Upper lobe of left lung (tissue), 6 donors: ENCODE measurements at regions not wholly inside any gene's neighbourhood (a gene's known extent, or its start where the extent isn't known, plus 50 kb on each side); places are given as distances from the start of the nearest gene placed in this dataset.

Experiments
- ATAC-seq, 2 donors: fragments of 200-7000 bp; cut with Tn5 transposase; one replicate each; pipeline ENCODE4 v1.9.1; 2022; ENCODE audit warnings: mild to moderate bottlenecking in 2 of 2, moderate library complexity in 2 of 2; ENCODE audit not compliant: low FRiP score in 2 of 2
- DNase-seq, 2 donors: peaks; one replicate each; pipeline ENCODE4 v3.0.0-alpha.2; 2019 to 2020
- H3K27ac ChIP-seq, 4 donors: fragments of 200-600 bp; sonication (generic); one replicate each; pipeline ENCODE4 v1.5.1; 2016 to 2019
- H3K27me3 ChIP-seq, 4 donors: fragments of 200-600 bp; sonication (generic); one replicate each; pipeline ENCODE4 v1.5.1; 2017 to 2019
- H3K36me3 ChIP-seq, 4 donors: fragments of 200-600 bp; sonication (generic); one replicate each; pipeline ENCODE4 v1.5.1; 2016 to 2019
- H3K4me1 ChIP-seq, 4 donors: fragments of 200-600 bp; sonication (generic); one replicate each; pipeline ENCODE4 v1.5.1; 2018 to 2019
- H3K4me3 ChIP-seq, 4 donors: fragments of 200-600 bp; sonication (generic); one replicate each; pipeline ENCODE4 v1.5.1; 2017 to 2019; ENCODE audit warnings: mild to moderate bottlenecking in 2 of 4, moderate library complexity in 1 of 4
- H3K9me3 ChIP-seq, 4 donors: fragments of 200-600 bp; sonication (generic); one replicate each; pipeline ENCODE4 v1.5.1; 2018 to 2019
- CTCF ChIP-seq, 6 experiments: fragments of 450-650 bp in 4 of 6; fragments of 200-600 bp in 2 of 6; sonication (generic) in 2 of 6; IDR thresholded peaks; one replicate each; pipeline ENCODE4 v1.5.1; 2016 to 2019; ENCODE audit warnings: antibody characterized with exemption in 6 of 6
- EP300 ChIP-seq, 4 donors: sonication (generic); formaldehyde crosslinking; IDR thresholded peaks; one replicate each; pipeline ENCODE4 v1.5.1; 2017; ENCODE audit warnings: antibody characterized with exemption in 4 of 4, control low read depth in 2 of 4
- POLR2A ChIP-seq, 4 donors: fragments of 450-650 bp; IDR thresholded peaks; one replicate each; pipeline ENCODE4 v1.5.1; 2016 to 2017; ENCODE audit warnings: antibody characterized with exemption in 4 of 4, mild to moderate bottlenecking in 2 of 4
- POLR2AphosphoS5 ChIP-seq, 2 donors: sonication (generic); formaldehyde crosslinking; IDR thresholded peaks; one replicate each; pipeline ENCODE4 v1.5.1; 2017; ENCODE audit warnings: antibody characterized with exemption in 2 of 2
- WGBS, 2 donors: methylation state at CpG; one replicate each; pipeline ENCODE4 v1.1.5; 2017 to 2018; 5-methylcytosine and 5-hydroxymethylcytosine counted together
- donor health status: DM: no; HTN: no; CAD: no; lungs with moderate emphysema.
- donor health status: DM: no; HTN: yes; CAD: no; lungs with severe emphysema.

GRCh38 chr6:121896363-121896762, 460.9 kb downstream of the GJA1 start:
- ATAC-seq: no peak
- WGBS, 2 donors: 70 to 79% methylated on average over 1 of the region's 1 CpG
- no peaks in the 10 kb centered on the region for H3K36me3 ChIP-seq
- H3K27ac ChIP-seq: no peak overlapping the region
- no peak overlapping the region for H3K4me3 ChIP-seq
- H3K27me3 ChIP-seq: no peaks in the 10 kb centered on the region
- TF ChIP-seq POLR2A (IDR thresholded peaks at IDR 0.05) (no peak), EP300 (IDR thresholded peaks at IDR 0.05) (no peak), CTCF (IDR thresholded peaks at IDR 0.05) (no peak), POLR2AphosphoS5 (IDR thresholded peaks at IDR 0.05) (no peak)
- no peaks in the 10 kb centered on the region for H3K4me1 ChIP-seq
- H3K9me3 ChIP-seq: no peaks in the 10 kb centered on the region
- DNase-seq: no peak

GRCh38 chr6:121896771-121897170, 461.3 kb downstream of the GJA1 start:
- TF ChIP-seq CTCF (IDR thresholded peaks at IDR 0.05) (no peak), POLR2AphosphoS5 (IDR thresholded peaks at IDR 0.05) (no peak), EP300 (IDR thresholded peaks at IDR 0.05) (no peak), POLR2A (IDR thresholded peaks at IDR 0.05) (no peak)
- Histone ChIP-seq H3K4me3 (no peak overlapping the region), H3K9me3 (no peaks in the 10 kb centered on the region), H3K4me1 (no peaks in the 10 kb centered on the region), H3K27ac (no peak overlapping the region), H3K36me3 (no peaks in the 10 kb centered on the region), H3K27me3 (no peaks in the 10 kb centered on the region)
- no peak for DNase-seq
- no peak for ATAC-seq
- WGBS, 2 donors: 73 to 84% methylated on average over 3 of the region's 3 CpGs

- no peak for TF ChIP-seq POLR2A (IDR thresholded peaks at IDR 0.05)
- TF ChIP-seq EP300 (IDR thresholded peaks at IDR 0.05): no peak
- TF ChIP-seq CTCF (IDR thresholded peaks at IDR 0.05): no peak
- TF ChIP-seq POLR2AphosphoS5 (IDR thresholded peaks at IDR 0.05): no peak
- DNase-seq (no peak), ATAC-seq (no peak)
- Histone ChIP-seq H3K9me3 (no peaks in the 10 kb centered on the region), H3K27me3 (no peaks in the 10 kb centered on the region), H3K27ac (no peak overlapping the region), H3K4me3 (no peak overlapping the region), H3K4me1 (no peaks in the 10 kb centered on the region), H3K36me3 (no peaks in the 10 kb centered on the region)
- whole genome bisulfite sequencing, 2 donors: 86 to 88% methylated on average over 1 of the region's 1 CpG
These were observed 461.9 kb downstream of the GJA1 start for GRCh38 chr6:121897337-121897760.

- no peak for TF ChIP-seq POLR2AphosphoS5 (IDR thresholded peaks at IDR 0.05)
- TF ChIP-seq CTCF (IDR thresholded peaks at IDR 0.05): no peak
- TF ChIP-seq EP300 (IDR thresholded peaks at IDR 0.05): no peak
- TF ChIP-seq POLR2A (IDR thresholded peaks at IDR 0.05): no peak
- Histone ChIP-seq H3K4me3 (no peak overlapping the region), H3K27me3 (no peaks in the 10 kb centered on the region), H3K9me3 (no peaks in the 10 kb centered on the region), H3K4me1 (no peaks in the 10 kb centered on the region), H3K36me3 (no peaks in the 10 kb centered on the region), H3K27ac (no peak overlapping the region)
- DNase-seq (no peak), ATAC-seq (no peak)
These were observed 466.0 kb downstream of the GJA1 start for GRCh38 chr6:121901432-121901831.

- Histone ChIP-seq H3K4me3 (no peak overlapping the region), H3K9me3 (peaks cover 0 to 3% (median 0%) of the 10 kb centered on the region in 4 donors), H3K27ac (no peak overlapping the region), H3K36me3 (no peaks in the 10 kb centered on the region), H3K4me1 (no peaks in the 10 kb centered on the region), H3K27me3 (no peaks in the 10 kb centered on the region)
- DNase-seq (no peak), ATAC-seq (no peak)
- 59 to 64% methylated on average over 4 of the region's 4 CpGs for WGBS, 2 donors
- TF ChIP-seq POLR2A (IDR thresholded peaks at IDR 0.05) (no peak), CTCF (IDR thresholded peaks at IDR 0.05) (no peak), EP300 (IDR thresholded peaks at IDR 0.05) (no peak), POLR2AphosphoS5 (IDR thresholded peaks at IDR 0.05) (no peak)
These were observed 469.1 kb downstream of the GJA1 start for GRCh38 chr6:121904559-121904958.
